Endothelial cell of umbilical vein (primary cell): ENCODE measurements at regions not wholly inside any gene's neighbourhood (a gene's known extent, or its start where the extent isn't known, plus 50 kb on each side); places are given as distances from the start of the nearest gene placed in this dataset.

Experiments
- BruUV-seq: library from RNA; stranded (reverse); fragments of 400-500 nt; replicated peaks from 2 replicates; lab custom pipeline; 2021; lab: Mats Ljungman, UMichigan
- CTCF ChIA-PET: fragments of 300-600, 350-600 bp; sonication (Branson Sonifier 250); formaldehyde crosslinking; loops from one replicate; lab custom pipeline; 2021; ENCODE audit warnings: antibody characterized with exemption, inconsistent platforms; lab: Charles Lee
- POLR2A ChIA-PET: fragments of 300-600, 350-600 bp; sonication (Branson Sonifier 250); formaldehyde crosslinking; loops from one replicate; lab custom pipeline; 2021; ENCODE audit warnings: antibody characterized with exemption, inconsistent platforms; lab: Charles Lee
- DNase-seq: peaks from one replicate; pipeline ENCODE4 v3.0.0-alpha.2; 2011; ENCODE audit warnings: low read depth, low spot score
- FAIRE-seq: peaks from 2 replicates; lab custom pipeline; 2011; peaks lifted over from hg19 to GRCh38; lab: Jason Lieb, UNC
- H2AFZ ChIP-seq: 2 replicates; pipeline ENCODE4 v1.6.0; 2012; ENCODE audit warnings: low read depth, low read length, control low read depth, inconsistent platforms
- H3K27ac ChIP-seq: 2 replicates; pipeline ENCODE4 v1.5.1; 2011; ENCODE audit warnings: low read depth, mild to moderate bottlenecking, control low read depth, low read length, moderate library complexity; ENCODE audit not compliant: insufficient read depth
- H3K27me3 ChIP-seq, 2 experiments: 2 replicates each; pipeline versions ENCODE4 v1.6.0 to v1.6.1; 2011; ENCODE audit warnings: low read length in 2 of 2, mixed read lengths in 1 of 2; ENCODE audit not compliant: control insufficient read depth in 2 of 2, insufficient read depth in 2 of 2
- H3K36me3 ChIP-seq, 2 experiments: 2 replicates in 1 of 2; 3 replicates in 1 of 2; pipeline ENCODE4 v1.5.1; 2011; ENCODE audit warnings: low read length in 2 of 2, mild to moderate bottlenecking in 1 of 2, moderate library complexity in 1 of 2; ENCODE audit not compliant: control insufficient read depth in 2 of 2, insufficient read depth in 2 of 2; ENCODE audit errors: extremely low read depth in 1 of 2
- H3K4me1 ChIP-seq: 3 replicates; pipeline ENCODE4 v1.5.1; 2011; ENCODE audit warnings: mild to moderate bottlenecking, low read length; ENCODE audit not compliant: control insufficient read depth, insufficient read depth; ENCODE audit errors: extremely low read depth
- H3K4me2 ChIP-seq: 2 replicates; pipeline ENCODE4 v1.6.1; 2011; ENCODE audit warnings: low read length, control low read depth, mixed read lengths; ENCODE audit not compliant: insufficient read depth
- H3K4me3 ChIP-seq, 3 experiments: fragments of 200-600 bp in 1 of 3; sonication (generic), shearing (Covaris generic) in 1 of 3; replicated peaks in 1 of 3; 2 replicates each; pipeline ENCODE4 v1.5.1; 2011 to 2016; ENCODE audit warnings: control low read depth in 3 of 3, low read length in 3 of 3, mild to moderate bottlenecking in 2 of 3, inconsistent platforms in 1 of 3, low read depth in 1 of 3, moderate library complexity in 1 of 3; ENCODE audit not compliant: insufficient read depth in 1 of 3
- H3K79me2 ChIP-seq: 2 replicates; pipeline ENCODE4 v1.6.0; 2012; ENCODE audit warnings: low read length, inconsistent platforms; ENCODE audit not compliant: control insufficient read depth, insufficient read depth
- H3K9ac ChIP-seq: replicated peaks from 2 replicates; pipeline ENCODE3; 2011; ENCODE audit warnings: low read length, control low read depth; ENCODE audit not compliant: insufficient read depth; ENCODE audit errors: extremely low read depth
- H3K9me1 ChIP-seq: replicated peaks from 3 replicates; pipeline ENCODE4 v1.6.0; 2011; ENCODE audit warnings: mild to moderate bottlenecking, low read length; ENCODE audit not compliant: control insufficient read depth, insufficient read depth; ENCODE audit errors: extremely low read depth
- H3K9me3 ChIP-seq: replicated peaks from 2 replicates; pipeline ENCODE4 v1.5.1; 2012; ENCODE audit warnings: low read length, inconsistent platforms; ENCODE audit not compliant: control insufficient read depth, insufficient read depth
- H4K20me1 ChIP-seq: replicated peaks from 2 replicates; pipeline ENCODE3; 2011; ENCODE audit warnings: mild to moderate bottlenecking, low read length; ENCODE audit not compliant: control insufficient read depth, insufficient read depth; ENCODE audit errors: extremely low read depth
- EZH2 ChIP-seq: IDR thresholded peaks from 2 replicates; pipeline ENCODE4 v1.6.1; 2012; ENCODE audit warnings: borderline replicate concordance, low read depth, mild to moderate bottlenecking, moderate library complexity, low read length, inconsistent platforms; ENCODE audit not compliant: severe bottlenecking
- FOS ChIP-seq: IDR thresholded peaks from 2 replicates; pipeline ENCODE4 v1.6.1; 2011; ENCODE audit warnings: mild to moderate bottlenecking, low read length, moderate library complexity, borderline replicate concordance; ENCODE audit not compliant: insufficient read depth
- GATA2 ChIP-seq: IDR thresholded peaks from 2 replicates; pipeline ENCODE4 v1.7.0; 2011; ENCODE audit warnings: low read depth, mild to moderate bottlenecking, moderate library complexity, mixed read lengths, low read length; ENCODE audit not compliant: insufficient read length, insufficient read depth
- JUN ChIP-seq: IDR thresholded peaks from 2 replicates; pipeline ENCODE4 v1.6.1; 2011; ENCODE audit warnings: borderline replicate concordance, low read depth; ENCODE audit not compliant: insufficient read length, insufficient read depth
- MYC ChIP-seq: IDR thresholded peaks from one replicate; pipeline ENCODE4 v1.6.1; 2011; ENCODE audit warnings: mild to moderate bottlenecking, low read depth, low read length
- POLR2A ChIP-seq: IDR thresholded peaks from 2 replicates; pipeline ENCODE4 v1.6.1; 2012; ENCODE audit warnings: low read depth, mild to moderate bottlenecking, control low read depth, low read length
- POLR2AphosphoS5 ChIP-seq: IDR thresholded peaks from 2 replicates; pipeline ENCODE4 v1.6.1; 2012; ENCODE audit warnings: low read depth, mild to moderate bottlenecking, control low read depth, low read length, moderate library complexity; ENCODE audit not compliant: insufficient read depth
- dilution Hi-C: fragments of 300-500 bp; cut with MboI; formaldehyde crosslinking; loops from one replicate; pipeline ENCODE4 v1.15.0; 2019; ENCODE audit warnings: low sequenced_read_pairs; ENCODE audit not compliant: extremely low pct_ligation_motif_present
- intact Hi-C: fragments of 100-400 bp; cut with micrococcal nuclease; formaldehyde crosslinking; loops from one replicate; pipeline ENCODE4 v1.10.0; 2022
- TF ChIP-seq, protein P1 (sequence below): IDR thresholded peaks from 2 replicates; pipeline ENCODE4 v1.6.1; 2011; ENCODE audit not compliant: insufficient read depth, insufficient read length
- TF ChIP-seq, protein P2 (sequence below), 2 donors: IDR thresholded peaks; 1 replicate in 1 of 2; 2 replicates in 1 of 2; pipeline ENCODE4 v1.5.1; 2011; ENCODE audit warnings: low read length in 2 of 2, mild to moderate bottlenecking in 2 of 2, moderate library complexity in 2 of 2, control low read depth in 1 of 2, inconsistent platforms in 1 of 2, low read depth in 1 of 2; ENCODE audit not compliant: insufficient read depth in 1 of 2; ENCODE audit errors: extremely low read depth in 1 of 2

DNA sequence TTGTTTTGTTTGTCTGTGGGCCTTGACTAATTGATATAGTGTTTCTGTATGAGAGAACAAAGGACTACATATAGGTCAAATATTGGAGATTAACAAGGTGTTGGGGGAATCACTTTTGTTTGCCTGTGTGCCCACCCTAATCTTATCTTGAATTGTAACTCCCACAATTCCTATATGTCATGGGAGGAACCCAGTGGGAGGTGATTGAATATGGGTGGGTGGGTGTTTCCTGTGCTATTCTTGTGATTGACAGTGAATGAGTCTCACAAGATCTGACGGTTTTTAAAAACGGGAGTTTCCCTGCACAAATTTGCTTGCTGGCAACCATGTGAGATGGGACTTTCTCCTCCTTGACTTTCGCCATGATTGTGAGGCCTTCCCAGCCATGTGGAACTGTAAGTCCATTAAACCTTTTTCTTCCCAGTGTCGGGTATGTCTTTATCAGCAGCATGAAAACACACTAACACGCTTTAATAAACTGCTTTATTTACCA is 64.9 kb upstream of the HSPB3 start:
- no peaks in the 10 kb centered on the region for H3K9me1 ChIP-seq
- H3K27me3 ChIP-seq = peaks cover 0 to 2% of the 10 kb centered on the region in 2 experiments
- no peak overlapping the region for H2AFZ ChIP-seq
- H3K4me2 ChIP-seq = no peak overlapping the region
- POLR2A ChIA-PET = no interaction called here
- BruUV-seq = no TSS peak
- CTCF ChIA-PET = no interaction called here
- H4K20me1 ChIP-seq = no peaks in the 10 kb centered on the region
- H3K9ac ChIP-seq = no peak overlapping the region
- H3K79me2 ChIP-seq = no peaks in the 10 kb centered on the region
- H3K4me1 ChIP-seq = no peaks in the 10 kb centered on the region
- H3K9me3 ChIP-seq = no peaks in the 10 kb centered on the region
- no peak overlapping the region for H3K4me3 ChIP-seq
- H3K27ac ChIP-seq = no peak overlapping the region
- H3K36me3 ChIP-seq = no peaks in the 10 kb centered on the region
- DNase-seq = no peak
- dilution Hi-C loops = no loop called here
- intact Hi-C loops = no loop called here
- no peak for FAIRE-seq
- TF ChIP-seq, protein P1, sequence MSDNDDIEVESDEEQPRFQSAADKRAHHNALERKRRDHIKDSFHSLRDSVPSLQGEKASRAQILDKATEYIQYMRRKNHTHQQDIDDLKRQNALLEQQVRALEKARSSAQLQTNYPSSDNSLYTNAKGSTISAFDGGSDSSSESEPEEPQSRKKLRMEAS = no peak
- TF ChIP-seq, protein P2, sequence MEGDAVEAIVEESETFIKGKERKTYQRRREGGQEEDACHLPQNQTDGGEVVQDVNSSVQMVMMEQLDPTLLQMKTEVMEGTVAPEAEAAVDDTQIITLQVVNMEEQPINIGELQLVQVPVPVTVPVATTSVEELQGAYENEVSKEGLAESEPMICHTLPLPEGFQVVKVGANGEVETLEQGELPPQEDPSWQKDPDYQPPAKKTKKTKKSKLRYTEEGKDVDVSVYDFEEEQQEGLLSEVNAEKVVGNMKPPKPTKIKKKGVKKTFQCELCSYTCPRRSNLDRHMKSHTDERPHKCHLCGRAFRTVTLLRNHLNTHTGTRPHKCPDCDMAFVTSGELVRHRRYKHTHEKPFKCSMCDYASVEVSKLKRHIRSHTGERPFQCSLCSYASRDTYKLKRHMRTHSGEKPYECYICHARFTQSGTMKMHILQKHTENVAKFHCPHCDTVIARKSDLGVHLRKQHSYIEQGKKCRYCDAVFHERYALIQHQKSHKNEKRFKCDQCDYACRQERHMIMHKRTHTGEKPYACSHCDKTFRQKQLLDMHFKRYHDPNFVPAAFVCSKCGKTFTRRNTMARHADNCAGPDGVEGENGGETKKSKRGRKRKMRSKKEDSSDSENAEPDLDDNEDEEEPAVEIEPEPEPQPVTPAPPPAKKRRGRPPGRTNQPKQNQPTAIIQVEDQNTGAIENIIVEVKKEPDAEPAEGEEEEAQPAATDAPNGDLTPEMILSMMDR (IDR thresholded peaks at IDR 0.05; ENCODE audit: extremely low read depth in 1 of 2, insufficient read depth in 1 of 2, low read depth in 1 of 2, low read length in 2 of 2) = no peak
- TF ChIP-seq MYC (no peak), FOS (no peak), EZH2 (no peak), JUN (no peak), POLR2AphosphoS5 (no peak), POLR2A (no peak), GATA2 (no peak)
